GM21360 (cell line): ENCODE measurements at regions not wholly inside any gene's neighbourhood (a gene's known extent, or its start where the extent isn't known, plus 50 kb on each side); places are given as distances from the start of the nearest gene placed in this dataset.

ENCODE experiments used
- ATAC-seq: cut with Tn5 transposase; IDR thresholded peaks from one replicate; pipeline ENCODE4 v1.9.1; 2021; ENCODE audit warnings: mild to moderate bottlenecking, moderate library complexity; ENCODE audit not compliant: unreplicated experiment

- no peak for ATAC-seq
These were observed 52.9 kb upstream of the FSHR start for GRCh38 chr2:49207204-49207603.
